ENCODE measurements at regions not wholly inside any gene's neighbourhood (a gene's known extent, or its start where the extent isn't known, plus 50 kb on each side); places are given as distances from the start of the nearest gene placed in this dataset.

- H3K27me3 ChIP-seq (ENCODE audit: insufficient read depth, low read length): no peaks in the 10 kb centered on the region
- H3K9me3 ChIP-seq (ENCODE audit: low read depth, low read length): no peaks in the 10 kb centered on the region
- no peak overlapping the region for H2AFZ ChIP-seq (ENCODE audit: low read length)
- no peaks in the 10 kb centered on the region for H4K20me1 ChIP-seq (ENCODE audit: insufficient read depth, low read length)
- no peak overlapping the region for H3K27ac ChIP-seq (ENCODE audit: low read depth, low read length)
- no peak overlapping the region for H3K4me3 ChIP-seq (ENCODE audit: insufficient read depth, low read length)
- no peak for DNase-seq (ENCODE audit: insufficient read length, low spot score, missing footprints)
- H3K79me2 ChIP-seq (ENCODE audit: insufficient read depth, low read length): no peaks in the 10 kb centered on the region
- H3K4me1 ChIP-seq (ENCODE audit: insufficient read depth, low read length): no peaks in the 10 kb centered on the region
- TF ChIP-seq, protein P1, sequence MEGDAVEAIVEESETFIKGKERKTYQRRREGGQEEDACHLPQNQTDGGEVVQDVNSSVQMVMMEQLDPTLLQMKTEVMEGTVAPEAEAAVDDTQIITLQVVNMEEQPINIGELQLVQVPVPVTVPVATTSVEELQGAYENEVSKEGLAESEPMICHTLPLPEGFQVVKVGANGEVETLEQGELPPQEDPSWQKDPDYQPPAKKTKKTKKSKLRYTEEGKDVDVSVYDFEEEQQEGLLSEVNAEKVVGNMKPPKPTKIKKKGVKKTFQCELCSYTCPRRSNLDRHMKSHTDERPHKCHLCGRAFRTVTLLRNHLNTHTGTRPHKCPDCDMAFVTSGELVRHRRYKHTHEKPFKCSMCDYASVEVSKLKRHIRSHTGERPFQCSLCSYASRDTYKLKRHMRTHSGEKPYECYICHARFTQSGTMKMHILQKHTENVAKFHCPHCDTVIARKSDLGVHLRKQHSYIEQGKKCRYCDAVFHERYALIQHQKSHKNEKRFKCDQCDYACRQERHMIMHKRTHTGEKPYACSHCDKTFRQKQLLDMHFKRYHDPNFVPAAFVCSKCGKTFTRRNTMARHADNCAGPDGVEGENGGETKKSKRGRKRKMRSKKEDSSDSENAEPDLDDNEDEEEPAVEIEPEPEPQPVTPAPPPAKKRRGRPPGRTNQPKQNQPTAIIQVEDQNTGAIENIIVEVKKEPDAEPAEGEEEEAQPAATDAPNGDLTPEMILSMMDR (IDR thresholded peaks at IDR 0.05; ENCODE audit: extremely low read depth, low read depth, low read length): no peak
- no peaks in the 10 kb centered on the region for H3K36me3 ChIP-seq (ENCODE audit: insufficient read depth, low read length)
- H3K4me2 ChIP-seq (ENCODE audit: insufficient read depth, low read length): no peak overlapping the region
These were observed 102.2 kb downstream of the APTX start for GRCh38 chr9:32899181-32899580.

DNA sequence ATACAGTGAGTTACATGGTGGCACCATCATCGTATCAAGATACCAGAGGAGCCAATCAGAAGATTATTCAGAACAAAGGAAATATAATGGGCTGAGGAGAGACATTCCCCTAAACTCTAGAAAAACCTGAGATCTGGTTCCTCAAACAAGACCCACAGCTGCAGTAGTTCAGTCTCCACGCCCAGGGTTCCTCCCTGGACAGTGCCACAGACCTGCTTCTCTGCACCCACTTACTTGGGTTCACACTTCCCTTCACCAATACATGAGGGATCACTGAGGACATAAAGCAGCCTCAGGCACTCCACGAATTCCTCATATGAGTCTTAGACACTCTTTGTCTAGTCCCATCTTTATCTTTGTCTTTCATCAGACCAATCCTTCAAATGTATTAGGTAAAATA, 101.7 kb downstream of the APTX start:
- DNase-seq (ENCODE audit: insufficient read length, low spot score, missing footprints): peak; percentile 17
- Histone ChIP-seq H3K27me3 (ENCODE audit: insufficient read depth, low read length) (no peaks in the 10 kb centered on the region), H3K4me2 (ENCODE audit: insufficient read depth, low read length) (no peak overlapping the region), H3K36me3 (ENCODE audit: insufficient read depth, low read length) (no peaks in the 10 kb centered on the region), H3K79me2 (ENCODE audit: insufficient read depth, low read length) (no peaks in the 10 kb centered on the region), H2AFZ (ENCODE audit: low read length) (no peak overlapping the region), H3K4me1 (ENCODE audit: insufficient read depth, low read length) (no peaks in the 10 kb centered on the region), H3K9me3 (ENCODE audit: low read depth, low read length) (no peaks in the 10 kb centered on the region), H3K27ac (ENCODE audit: low read depth, low read length) (no peak overlapping the region), H3K4me3 (ENCODE audit: insufficient read depth, low read length) (no peak overlapping the region), H4K20me1 (ENCODE audit: insufficient read depth, low read length) (no peaks in the 10 kb centered on the region)
- TF ChIP-seq, protein P1 (IDR thresholded peaks at IDR 0.05; ENCODE audit: extremely low read depth, low read depth, low read length): no peak

DNA sequence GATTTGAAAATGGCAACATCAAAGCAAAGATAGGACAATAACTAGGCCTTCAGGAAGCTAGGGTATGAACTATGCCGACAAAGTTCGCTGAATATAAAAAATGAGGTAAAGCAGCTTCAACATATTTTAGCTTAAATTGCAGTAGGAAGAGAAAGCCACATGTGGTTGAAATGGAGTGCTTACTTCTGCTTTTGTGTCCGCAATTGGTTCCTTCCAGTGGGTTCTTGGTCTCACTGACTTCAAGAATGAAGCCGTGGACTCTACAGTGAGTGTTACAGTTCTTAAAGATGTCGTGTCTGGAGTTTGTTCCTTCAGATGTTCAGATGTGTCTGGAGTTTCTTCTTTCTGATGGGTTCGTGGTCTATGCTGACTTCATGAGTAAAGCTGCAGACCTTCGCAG, 95.2 kb downstream of the APTX start:
- no peaks in the 10 kb centered on the region for H3K27me3 ChIP-seq (ENCODE audit: insufficient read depth, low read length)
- H3K4me2 ChIP-seq (ENCODE audit: insufficient read depth, low read length): no peak overlapping the region
- no peaks in the 10 kb centered on the region for H4K20me1 ChIP-seq (ENCODE audit: insufficient read depth, low read length)
- no peaks in the 10 kb centered on the region for H3K4me1 ChIP-seq (ENCODE audit: insufficient read depth, low read length)
- no peaks in the 10 kb centered on the region for H3K79me2 ChIP-seq (ENCODE audit: insufficient read depth, low read length)
- TF ChIP-seq, protein P1 (IDR thresholded peaks at IDR 0.05; ENCODE audit: extremely low read depth, low read depth, low read length): no peak
- H3K4me3 ChIP-seq (ENCODE audit: insufficient read depth, low read length): no peak overlapping the region
- no peaks in the 10 kb centered on the region for H3K9me3 ChIP-seq (ENCODE audit: low read depth, low read length)
- DNase-seq (ENCODE audit: insufficient read length, low spot score, missing footprints): no peak
- H2AFZ ChIP-seq (ENCODE audit: low read length): no peak overlapping the region
- H3K27ac ChIP-seq (ENCODE audit: low read depth, low read length): no peak overlapping the region
- H3K36me3 ChIP-seq (ENCODE audit: insufficient read depth, low read length): no peaks in the 10 kb centered on the region

DNA sequence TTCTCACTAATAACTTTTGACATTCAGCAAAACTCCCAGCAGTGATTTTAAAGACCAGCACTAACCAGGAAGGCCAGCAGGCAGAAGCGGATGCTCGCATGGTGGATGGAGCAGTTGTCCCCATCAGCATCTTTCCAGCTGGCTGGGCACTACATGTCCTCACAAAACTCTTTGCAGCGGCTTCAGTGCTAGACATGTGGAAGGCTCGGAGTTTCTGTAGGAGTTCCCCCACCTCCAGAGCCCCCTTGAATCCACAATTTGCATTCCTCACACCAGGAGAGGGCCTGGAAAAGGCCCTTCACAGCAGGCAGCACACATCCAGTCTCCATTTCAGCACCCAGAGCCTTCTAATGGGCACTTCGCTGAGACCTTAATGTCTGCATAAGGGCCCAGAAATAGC, 85.6 kb downstream of the APTX start:
- H3K4me1 ChIP-seq (ENCODE audit: insufficient read depth, low read length): no peaks in the 10 kb centered on the region
- no peaks in the 10 kb centered on the region for H4K20me1 ChIP-seq (ENCODE audit: insufficient read depth, low read length)
- H3K4me2 ChIP-seq (ENCODE audit: insufficient read depth, low read length): no peak overlapping the region
- no peak for DNase-seq (ENCODE audit: insufficient read length, low spot score, missing footprints)
- H3K4me3 ChIP-seq (ENCODE audit: insufficient read depth, low read length): no peak overlapping the region
- H3K79me2 ChIP-seq (ENCODE audit: insufficient read depth, low read length): no peaks in the 10 kb centered on the region
- TF ChIP-seq, protein P1 (IDR thresholded peaks at IDR 0.05; ENCODE audit: extremely low read depth, low read depth, low read length): no peak
- H3K9me3 ChIP-seq (ENCODE audit: low read depth, low read length): no peaks in the 10 kb centered on the region
- no peaks in the 10 kb centered on the region for H3K27me3 ChIP-seq (ENCODE audit: insufficient read depth, low read length)
- H3K27ac ChIP-seq (ENCODE audit: low read depth, low read length): no peak overlapping the region
- no peaks in the 10 kb centered on the region for H3K36me3 ChIP-seq (ENCODE audit: insufficient read depth, low read length)
- H2AFZ ChIP-seq (ENCODE audit: low read length): no peak overlapping the region
